Adrenal gland (tissue), 9 donors: ENCODE measurements at regions not wholly inside any gene's neighbourhood (a gene's known extent, or its start where the extent isn't known, plus 50 kb on each side); places are given as distances from the start of the nearest gene placed in this dataset.

ENCODE experiments used
- DNase-seq, 7 donors: peaks; one replicate each; pipeline ENCODE4 v3.0.0-alpha.2; 2019 to 2020
- H3K27ac ChIP-seq, 5 donors: fragments of 200-600 bp; sonication (generic) in 4 of 5; 1 replicate in 3 of 5; 2 replicates in 2 of 5; pipeline versions ENCODE4 v1.5.1 to v1.8.0; 2016 to 2020; ENCODE audit warnings: mild to moderate bottlenecking in 1 of 5
- H3K27me3 ChIP-seq: fragments of 200-600 bp; 2 replicates; pipeline ENCODE4 v1.8.0; 2021
- H3K36me3 ChIP-seq, 2 donors: fragments of 200-600 bp; replicated peaks in 1 of 2; 1 replicate in 1 of 2; 2 replicates in 1 of 2; pipeline versions ENCODE4 v1.5.1 to v1.8.0; 2018 to 2022
- H3K4me1 ChIP-seq, 2 donors: fragments of 200-600 bp; replicated peaks in 1 of 2; 1 replicate in 1 of 2; 2 replicates in 1 of 2; pipeline versions ENCODE4 v1.5.1 to v1.8.0; 2018 to 2021
- H3K4me3 ChIP-seq, 4 donors: fragments of 200-600 bp; sonication (generic) in 3 of 4; one replicate each; pipeline ENCODE4 v1.5.1; 2016 to 2018
- H3K9me3 ChIP-seq, 3 donors: fragments of 200-600 bp; sonication (generic) in 1 of 3; replicated peaks in 1 of 3; 1 replicate in 2 of 3; 2 replicates in 1 of 3; pipeline versions ENCODE4 v1.5.1 to v1.8.0; 2016 to 2021
- CTCF ChIP-seq, 6 experiments: fragments of 450-650 bp in 4 of 6; fragments of 200-600 bp in 2 of 6; sonication (generic) in 1 of 6; IDR thresholded peaks; 1 replicate in 5 of 6; 2 replicates in 1 of 6; pipeline versions ENCODE4 v1.5.1 to v1.8.0; 2016 to 2021; ENCODE audit warnings: antibody characterized with exemption in 6 of 6, mild to moderate bottlenecking in 2 of 6, moderate library complexity in 1 of 6
- POLR2A ChIP-seq, 2 donors: fragments of 450-650 bp; IDR thresholded peaks; one replicate each; pipeline ENCODE4 v1.6.1; 2017; ENCODE audit warnings: antibody characterized with exemption in 2 of 2, mild to moderate bottlenecking in 2 of 2, moderate library complexity in 1 of 2
- WGBS, 4 donors: extraction: QIAGEN DNeasy Blood & Tissue Kit in 2 of 4; methylation state at CpG; one replicate each; pipeline versions ENCODE4 v1.1.5 to v1.1.7; 2013 to 2017; 5-methylcytosine and 5-hydroxymethylcytosine counted together
- intact Hi-C, 2 donors: fragments of 100-400 bp; cut with DNase I; formaldehyde crosslinking; loops; one replicate each; pipeline versions ENCODE4 v1.14.1 to v1.15.0; 2022 to 2023
- donor health status: healthy with polysubstance abuse.
- donor health status: Bipolar disorder and iron deficiency.
- donor health status: DM: yes; HTN: yes; CAD: no.
- donor health status: DM: no; HTN: no; CAD: no.
- donor health status: DM: no; HTN: no; CAD: no.

DNA sequence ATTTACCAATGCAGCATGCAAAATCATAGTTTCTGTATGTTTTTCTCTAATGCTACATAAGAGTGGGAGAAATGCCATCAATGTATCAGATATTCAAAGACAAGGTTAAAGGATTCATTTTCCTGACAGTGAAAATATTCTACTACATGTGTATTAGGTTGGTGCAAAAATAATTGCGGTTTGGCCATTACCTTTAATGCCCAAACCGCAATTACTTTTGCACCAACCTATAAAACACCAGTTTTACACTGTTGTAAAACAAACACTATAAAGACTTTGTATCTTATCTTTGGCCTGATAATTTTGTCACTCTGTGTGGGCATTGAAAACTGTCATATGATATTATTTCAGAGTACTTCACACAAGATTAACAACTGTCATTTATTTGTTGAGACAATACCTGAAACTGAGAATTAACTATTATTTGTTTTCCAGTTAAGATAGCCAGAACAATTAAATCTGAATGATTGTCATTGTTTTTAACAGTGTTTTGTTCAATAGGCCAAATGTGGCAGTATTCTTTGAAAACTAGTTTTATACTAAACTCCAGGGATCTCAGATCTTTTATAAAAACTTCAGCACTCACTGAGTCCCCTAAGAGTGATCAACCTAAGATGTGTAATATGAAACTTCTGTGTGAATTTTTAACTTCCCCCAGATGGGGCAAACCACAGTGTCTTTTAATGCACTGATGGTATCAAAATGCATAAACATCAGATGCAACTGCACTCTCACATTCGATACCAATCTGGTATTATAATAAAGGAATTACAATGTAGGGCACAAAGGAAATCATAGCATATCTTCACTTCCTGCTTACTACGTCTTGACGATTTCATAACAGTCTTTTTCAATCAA is 53.8 kb upstream of the FBN2 start:
- DNase-seq: no peak
- WGBS, 4 donors: 79 to 85% (median 84%) methylated on average over 5 of the region's 5 CpGs
- no peaks in the 10 kb centered on the region for H3K9me3 ChIP-seq
- H3K27ac ChIP-seq: no peak overlapping the region
- no peak for TF ChIP-seq CTCF (IDR thresholded peaks at IDR 0.05)
- TF ChIP-seq POLR2A (IDR thresholded peaks at IDR 0.05): no peak
- H3K27me3 ChIP-seq: no peaks in the 10 kb centered on the region
- no peaks in the 10 kb centered on the region for H3K4me1 ChIP-seq
- intact Hi-C loops: no loop called here
- no peaks in the 10 kb centered on the region for H3K36me3 ChIP-seq
- no peak overlapping the region for H3K4me3 ChIP-seq

DNA sequence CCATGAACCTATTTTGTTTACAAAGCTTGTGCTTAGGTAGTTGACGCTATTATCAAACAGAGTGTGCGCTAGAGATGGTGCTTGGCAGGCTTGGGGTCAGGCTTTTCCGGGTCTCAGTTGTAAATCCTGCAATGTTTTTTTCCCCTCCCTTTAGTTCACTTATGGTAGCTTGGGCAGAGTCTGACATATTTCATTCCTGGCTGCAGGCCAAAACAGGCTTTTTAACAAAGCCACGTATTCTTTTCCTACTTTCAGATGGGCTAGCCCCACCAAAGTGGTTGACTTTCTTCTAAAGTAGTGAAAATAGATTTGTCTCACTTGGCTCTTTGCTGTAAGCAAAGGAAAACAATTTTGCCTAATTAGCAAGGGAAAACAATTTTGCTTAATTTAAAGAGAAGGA is 58.0 kb upstream of the FBN2 start:
- H3K36me3 ChIP-seq: no peaks in the 10 kb centered on the region
- intact Hi-C loops: no loop called here
- 47 to 63% (median 53%) methylated on average over 4 of the region's 4 CpGs for WGBS, 4 donors

DNA sequence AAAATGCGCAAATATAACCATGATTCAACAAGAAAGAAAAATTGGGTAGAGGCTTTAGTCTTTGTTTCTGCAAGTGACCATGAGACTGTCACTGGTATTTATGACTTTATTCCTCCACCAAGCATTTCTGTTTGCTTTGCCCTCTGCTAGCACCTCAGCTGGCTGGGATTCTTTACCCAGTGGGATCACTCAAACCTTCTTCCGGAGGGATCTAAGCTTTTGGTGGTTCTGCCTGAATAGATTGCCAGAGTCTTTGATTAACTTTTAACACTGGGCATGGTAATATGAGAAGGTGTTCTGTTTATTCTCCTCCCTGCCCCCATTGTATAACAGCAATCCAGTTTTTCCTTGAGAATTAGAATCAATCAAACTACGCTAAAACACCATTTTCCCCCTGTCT is 59.1 kb upstream of the FBN2 start:
- no peaks in the 10 kb centered on the region for H3K36me3 ChIP-seq
- no peaks in the 10 kb centered on the region for H3K4me1 ChIP-seq
- H3K27ac ChIP-seq: no peak overlapping the region
- no peak for TF ChIP-seq CTCF (IDR thresholded peaks at IDR 0.05)
- no peak for TF ChIP-seq POLR2A (IDR thresholded peaks at IDR 0.05)
- DNase-seq: no peak
- WGBS, 4 donors: 60 to 71% (median 64%) methylated on average over 3 of the region's 3 CpGs
- intact Hi-C loops: no loop called here
- H3K27me3 ChIP-seq: no peaks in the 10 kb centered on the region
- H3K9me3 ChIP-seq: no peaks in the 10 kb centered on the region
- no peak overlapping the region for H3K4me3 ChIP-seq

More for the DNA sequence above, 58.0 kb upstream of the FBN2 start:
- DNase-seq: peak in 3 of 7 donors; percentile 10 to 29 (median 23)
- H3K4me3 ChIP-seq: no peak overlapping the region
- TF ChIP-seq CTCF (IDR thresholded peaks at IDR 0.05): no peak
- H3K9me3 ChIP-seq: no peaks in the 10 kb centered on the region
- H3K27me3 ChIP-seq: no peaks in the 10 kb centered on the region
- no peaks in the 10 kb centered on the region for H3K4me1 ChIP-seq
- no peak overlapping the region for H3K27ac ChIP-seq

- WGBS, 4 donors: 75 to 79% (median 77%) methylated on average over 4 of the region's 4 CpGs
- no peak overlapping the region for H3K27ac ChIP-seq
- no peaks in the 10 kb centered on the region for H3K36me3 ChIP-seq
- no peak for TF ChIP-seq CTCF (IDR thresholded peaks at IDR 0.05)
- no peak for TF ChIP-seq POLR2A (IDR thresholded peaks at IDR 0.05)
- no peaks in the 10 kb centered on the region for H3K27me3 ChIP-seq
- no peak for DNase-seq
- no peaks in the 10 kb centered on the region for H3K4me1 ChIP-seq
- intact Hi-C loops: no loop called here
- no peak overlapping the region for H3K4me3 ChIP-seq
- no peaks in the 10 kb centered on the region for H3K9me3 ChIP-seq
Measured at GRCh38 chr5:128613128-128613527, 75.1 kb upstream of the FBN2 start.
